Uterus (tissue), 3 donors: ENCODE measurements at regions not wholly inside any gene's neighbourhood (a gene's known extent, or its start where the extent isn't known, plus 50 kb on each side); places are given as distances from the start of the nearest gene placed in this dataset.

Source experiments
- DNase-seq, 2 donors: peaks; one replicate each; pipeline ENCODE4 v3.0.0-alpha.2; 2019 to 2020
- H3K27ac ChIP-seq, 2 donors: fragments of 200-600 bp; sonication (generic); 1 replicate in 1 of 2; 2 replicates in 1 of 2; pipeline ENCODE4 v1.5.1; 2016 to 2018
- H3K27me3 ChIP-seq, 2 donors: fragments of 200-600 bp; sonication (generic); one replicate each; pipeline ENCODE4 v1.5.1; 2018 to 2019; ENCODE audit warnings: control low read depth in 1 of 2
- H3K36me3 ChIP-seq, 2 donors: fragments of 200-600 bp; sonication (generic); one replicate each; pipeline ENCODE4 v1.5.1; 2019; ENCODE audit warnings: control low read depth in 1 of 2
- H3K4me1 ChIP-seq, 2 donors: fragments of 200-600 bp; sonication (generic); one replicate each; pipeline ENCODE4 v1.5.1; 2018 to 2019; ENCODE audit warnings: control low read depth in 1 of 2
- H3K4me3 ChIP-seq, 2 donors: fragments of 200-600 bp; sonication (generic); 1 replicate in 1 of 2; 2 replicates in 1 of 2; pipeline ENCODE4 v1.5.1; 2018 to 2019; ENCODE audit warnings: mild to moderate bottlenecking in 1 of 2
- H3K9me3 ChIP-seq, 2 donors: fragments of 200-600 bp; sonication (generic); one replicate each; pipeline ENCODE4 v1.5.1; 2019; ENCODE audit warnings: control low read depth in 1 of 2
- CTCF ChIP-seq, 4 experiments: fragments of 200-600 bp in 2 of 4; fragments of 450-650 bp in 2 of 4; sonication (generic) in 2 of 4; IDR thresholded peaks; one replicate each; pipeline ENCODE4 v1.5.1; 2016 to 2019; ENCODE audit warnings: antibody characterized with exemption in 4 of 4, mild to moderate bottlenecking in 2 of 4, moderate library complexity in 1 of 4
- POLR2A ChIP-seq, 2 donors: fragments of 450-650 bp; IDR thresholded peaks; one replicate each; pipeline ENCODE4 v1.6.1; 2016; ENCODE audit warnings: antibody characterized with exemption in 2 of 2, mild to moderate bottlenecking in 1 of 2, moderate library complexity in 1 of 2
- intact Hi-C: fragments of 100-400 bp; cut with DNase I; formaldehyde crosslinking; loops from one replicate; pipeline ENCODE4 v1.15.1; 2023; ENCODE audit warnings: low total_unique reads
- donor health status: DM: yes; HTN: yes; CAD: no.

DNA sequence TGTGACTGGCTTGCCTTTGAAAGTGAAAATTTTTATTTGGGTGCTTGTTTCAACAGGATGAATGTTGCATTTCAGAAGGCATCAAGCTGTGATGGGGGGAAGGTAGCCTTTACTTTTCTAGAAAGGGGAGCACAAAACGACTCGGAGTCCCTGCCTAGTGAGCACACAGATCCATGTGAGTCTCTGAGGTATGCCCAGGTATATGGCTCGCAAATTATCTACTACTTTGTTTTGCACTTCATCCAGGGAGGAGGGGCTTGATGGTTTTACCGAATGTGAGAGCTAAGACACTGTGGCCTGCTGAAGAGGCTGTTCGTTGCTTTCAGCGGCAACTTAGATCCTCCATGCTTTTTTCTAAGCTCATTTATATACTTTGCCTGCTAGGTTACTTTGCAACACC is 537.7 kb upstream of the PTBP2 start:
- Histone ChIP-seq H3K4me3 (no peak overlapping the region), H3K27ac (no peak overlapping the region), H3K4me1 (no peaks in the 10 kb centered on the region), H3K27me3 (no peaks in the 10 kb centered on the region), H3K9me3 (no peaks in the 10 kb centered on the region), H3K36me3 (no peaks in the 10 kb centered on the region)
- intact Hi-C loops, result no loop called here
- no peak for DNase-seq
- TF ChIP-seq CTCF (IDR thresholded peaks at IDR 0.05), result no peak
- no peak for TF ChIP-seq POLR2A (IDR thresholded peaks at IDR 0.05)

GRCh38 chr1:96185181-96185580 is 536.4 kb upstream of the PTBP2 start:
- intact Hi-C loops, result no loop called here
- no peak for DNase-seq
- H3K27me3 ChIP-seq, result no peaks in the 10 kb centered on the region
- H3K4me1 ChIP-seq, result no peaks in the 10 kb centered on the region
- H3K36me3 ChIP-seq, result no peaks in the 10 kb centered on the region
- H3K9me3 ChIP-seq, result no peaks in the 10 kb centered on the region
- no peak overlapping the region for H3K4me3 ChIP-seq
- TF ChIP-seq POLR2A (IDR thresholded peaks at IDR 0.05), result no peak
- no peak for TF ChIP-seq CTCF (IDR thresholded peaks at IDR 0.05)
- H3K27ac ChIP-seq, result no peak overlapping the region

GRCh38 chr1:96187020-96187419 is 534.6 kb upstream of the PTBP2 start:
- no peak for DNase-seq
- H3K27ac ChIP-seq, result no peak overlapping the region
- H3K9me3 ChIP-seq, result no peaks in the 10 kb centered on the region

DNA sequence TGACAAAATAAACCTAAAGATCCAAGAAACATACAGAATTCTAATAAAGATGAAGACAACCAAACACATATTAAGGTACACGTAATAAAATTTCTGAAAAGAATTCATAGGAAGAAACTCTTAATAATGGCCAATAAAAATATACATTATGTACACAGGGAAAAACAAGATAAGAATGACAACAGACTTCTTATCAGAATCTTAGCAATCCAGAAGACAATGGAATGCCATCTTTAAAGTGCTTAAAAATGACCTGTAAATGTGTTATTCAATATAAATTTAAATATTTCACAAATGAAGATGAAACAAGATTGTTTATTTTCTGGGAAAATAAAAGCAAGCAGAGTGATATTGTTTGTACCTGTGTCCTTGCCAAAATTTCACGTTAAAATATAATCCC is 530.4 kb upstream of the PTBP2 start:
- DNase-seq, result no peak
- intact Hi-C loops, result no loop called here
- H3K4me3 ChIP-seq, result no peak overlapping the region
- H3K27me3 ChIP-seq, result no peaks in the 10 kb centered on the region
- no peaks in the 10 kb centered on the region for H3K4me1 ChIP-seq
- TF ChIP-seq CTCF (IDR thresholded peaks at IDR 0.05), result no peak
- no peak for TF ChIP-seq POLR2A (IDR thresholded peaks at IDR 0.05)
- H3K9me3 ChIP-seq, result no peaks in the 10 kb centered on the region
- H3K36me3 ChIP-seq, result no peaks in the 10 kb centered on the region
- H3K27ac ChIP-seq, result no peak overlapping the region

More at GRCh38 chr1:96187020-96187419, 534.6 kb upstream of the PTBP2 start:
- no peaks in the 10 kb centered on the region for H3K27me3 ChIP-seq
- no peaks in the 10 kb centered on the region for H3K36me3 ChIP-seq
- intact Hi-C loops, result no loop called here
- H3K4me1 ChIP-seq, result no peaks in the 10 kb centered on the region
- no peak overlapping the region for H3K4me3 ChIP-seq
- TF ChIP-seq CTCF (IDR thresholded peaks at IDR 0.05), result no peak
- TF ChIP-seq POLR2A (IDR thresholded peaks at IDR 0.05), result no peak

DNA sequence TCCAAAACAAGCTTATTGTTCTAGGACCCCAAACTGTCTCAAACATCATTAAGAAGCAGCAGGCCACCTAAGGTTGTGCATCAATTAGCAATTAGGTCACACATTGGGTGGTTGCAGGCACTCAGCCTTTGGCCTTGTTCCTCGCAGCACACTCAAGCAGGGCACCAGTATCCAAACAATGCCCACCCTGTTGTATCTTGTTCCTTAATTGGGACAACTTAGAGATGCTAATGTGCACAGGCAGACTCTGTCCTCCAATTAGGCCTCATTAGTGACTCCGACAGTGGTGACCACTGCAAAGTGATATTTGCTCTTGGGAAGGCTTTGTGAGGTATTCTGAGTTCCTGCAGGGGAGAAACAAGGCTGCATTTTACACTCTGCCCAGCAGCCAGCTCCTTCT is 515.1 kb upstream of the PTBP2 start:
- intact Hi-C loops, result no loop called here
- TF ChIP-seq POLR2A (IDR thresholded peaks at IDR 0.05) (no peak), CTCF (IDR thresholded peaks at IDR 0.05) (no peak)
- no peaks in the 10 kb centered on the region for H3K4me1 ChIP-seq

More for the DNA sequence above, 515.1 kb upstream of the PTBP2 start:
- no peaks in the 10 kb centered on the region for H3K9me3 ChIP-seq
- DNase-seq, result no peak
- H3K27ac ChIP-seq, result no peak overlapping the region
- H3K36me3 ChIP-seq, result no peaks in the 10 kb centered on the region
- H3K27me3 ChIP-seq, result no peaks in the 10 kb centered on the region
- no peak overlapping the region for H3K4me3 ChIP-seq
